GM12878 (cell line): ENCODE measurements at regions not wholly inside any gene's neighbourhood (a gene's known extent, or its start where the extent isn't known, plus 50 kb on each side); places are given as distances from the start of the nearest gene placed in this dataset.

ENCODE experiments used
- ATAC-seq: fragments of 200-7000 bp; cut with Tn5 transposase; 3 replicates; pipeline ENCODE4 v1.9.1; 2020; ENCODE audit warnings: mild to moderate bottlenecking, moderate library complexity
- BruUV-seq: library from RNA; stranded (reverse); fragments of 400-500 nt; replicated peaks from 2 replicates; lab custom pipeline; 2021; lab: Mats Ljungman, UMichigan
- CTCF ChIA-PET: fragments of 300-600 bp; sonication (Branson Sonifier 250); formaldehyde crosslinking; extraction: SDS; loops from one replicate; lab custom pipeline; 2021; ENCODE audit warnings: inconsistent platforms; lab: Yijun Ruan, JAX
- POLR2A ChIA-PET: fragments of 350-600 bp; formaldehyde crosslinking; extraction: SDS; loops from one replicate; lab custom pipeline; 2021; ENCODE audit warnings: inconsistent platforms; lab: Charles Lee
- RAD21 ChIA-PET: fragments of 300-600 bp; sonication (Branson Sonifier 250); formaldehyde crosslinking; loops from one replicate; lab custom pipeline; 2023; ENCODE audit warnings: antibody characterized with exemption; ENCODE audit not compliant: unreplicated experiment; lab: Charles Lee
- SMC1A ChIA-PET: fragments of 300-600 bp; sonication (Branson Sonifier 250); formaldehyde crosslinking; loops from one replicate; lab custom pipeline; 2023; ENCODE audit not compliant: unreplicated experiment, uncharacterized antibody; lab: Charles Lee
- DNase-seq: peaks from one replicate; pipeline ENCODE4 v3.0.0-alpha.2; 2011; ENCODE audit warnings: low read depth, low spot score
- FAIRE-seq: peaks from 3 replicates; lab custom pipeline; 2011; peaks lifted over from hg19 to GRCh38; lab: Jason Lieb, UNC
- H2AFZ ChIP-seq: 2 replicates; pipeline ENCODE4 v1.6.0; 2011; ENCODE audit warnings: low read depth, low read length, control low read depth; ENCODE audit not compliant: control insufficient read depth
- H3K27ac ChIP-seq: 2 replicates; pipeline ENCODE4 v1.5.1; 2011; ENCODE audit warnings: control low read depth; ENCODE audit not compliant: control insufficient read depth, insufficient read depth
- H3K27me3 ChIP-seq, 2 experiments: replicated peaks in 1 of 2; 2 replicates each; pipeline versions ENCODE4 v1.6.0 to v1.6.1; 2011; ENCODE audit warnings: low read length in 1 of 2; ENCODE audit not compliant: control insufficient read depth in 2 of 2, insufficient read depth in 2 of 2
- H3K36me3 ChIP-seq, 2 experiments: 2 replicates each; pipeline ENCODE4 v1.5.1; 2011; ENCODE audit warnings: low read length in 1 of 2; ENCODE audit not compliant: control insufficient read depth in 2 of 2, insufficient read depth in 2 of 2
- H3K4me1 ChIP-seq: 2 replicates; pipeline ENCODE4 v1.6.1; 2011; ENCODE audit warnings: mild to moderate bottlenecking, low read length, moderate library complexity, mixed read lengths; ENCODE audit not compliant: control insufficient read depth, insufficient read depth
- H3K4me2 ChIP-seq: 2 replicates; pipeline ENCODE4 v1.6.0; 2011; ENCODE audit warnings: control low read depth; ENCODE audit not compliant: control insufficient read depth, insufficient read depth
- H3K4me3 ChIP-seq: fragments of 200-600 bp; sonication (generic); 2 replicates; pipeline ENCODE4 v1.5.1; 2016
- H3K79me2 ChIP-seq: 2 replicates; pipeline ENCODE4 v1.6.0; 2011; ENCODE audit warnings: low read length; ENCODE audit not compliant: control insufficient read depth, insufficient read depth
- H3K9ac ChIP-seq: 2 replicates; pipeline ENCODE4 v1.8.0; 2011; ENCODE audit warnings: low read length, control low read depth, mixed read lengths; ENCODE audit not compliant: control insufficient read depth, insufficient read depth
- H3K9me3 ChIP-seq: replicated peaks from 3 replicates; pipeline ENCODE4 v1.5.1; 2011; ENCODE audit warnings: mild to moderate bottlenecking, low read length; ENCODE audit not compliant: control insufficient read depth, insufficient read depth
- H4K20me1 ChIP-seq: 2 replicates; pipeline ENCODE4 v1.6.0; 2011; ENCODE audit not compliant: control insufficient read depth, insufficient read depth
- BMI1 ChIP-seq: fragments of 450-650 bp; IDR thresholded peaks from 2 replicates; pipeline ENCODE4 v1.6.1; 2016; ENCODE audit warnings: mild to moderate bottlenecking, moderate library complexity, borderline replicate concordance
- CHD2 ChIP-seq: IDR thresholded peaks from 2 replicates; pipeline ENCODE4 v1.6.1; 2011; ENCODE audit warnings: low read depth, low read length, improper control_type of control experiment, borderline replicate concordance
- ETV6 ChIP-seq, 2 experiments: fragments of 450-650 bp in 1 of 2; IDR thresholded peaks in 1 of 2; conservative IDR thresholded peaks in 1 of 2; 2 replicates each; pipeline ENCODE4 v1.6.1; 2014; ENCODE audit warnings: antibody characterized with exemption in 1 of 2, borderline replicate concordance in 1 of 2, low read depth in 1 of 2, mild to moderate bottlenecking in 1 of 2, moderate library complexity in 1 of 2
- HCFC1 ChIP-seq: fragments of 150-350 bp; IDR thresholded peaks from 2 replicates; pipeline ENCODE4 v1.6.1; 2014; ENCODE audit warnings: low read length
- KDM1A ChIP-seq: fragments of 200-600 bp; sonication (generic); IDR thresholded peaks from 2 replicates; pipeline ENCODE4 v1.6.1; 2016; ENCODE audit warnings: borderline replicate concordance
- MTA3 ChIP-seq: IDR thresholded peaks from 2 replicates; pipeline ENCODE4 v1.6.1; 2012; ENCODE audit warnings: low read length, inconsistent platforms, borderline replicate concordance
- MYC ChIP-seq: IDR thresholded peaks from 2 replicates; pipeline ENCODE4 v1.6.1; 2011; ENCODE audit warnings: mild to moderate bottlenecking, low read length, moderate library complexity, inconsistent platforms; ENCODE audit not compliant: insufficient read depth, insufficient replicate concordance, insufficient read length, severe bottlenecking
- NFIC ChIP-seq: IDR thresholded peaks from 2 replicates; pipeline ENCODE4 v1.6.1; 2012; ENCODE audit warnings: low read depth, mild to moderate bottlenecking, inconsistent platforms, low read length, moderate library complexity
- PML ChIP-seq: IDR thresholded peaks from 2 replicates; pipeline ENCODE4 v1.6.1; 2012; ENCODE audit warnings: low read length, inconsistent platforms
- SIX5 ChIP-seq: IDR thresholded peaks from 2 replicates; pipeline ENCODE4 v1.6.1; 2011; ENCODE audit warnings: mild to moderate bottlenecking, low read depth, low read length, moderate library complexity; ENCODE audit not compliant: severe bottlenecking
- SMC3 ChIP-seq: IDR thresholded peaks from 2 replicates; pipeline ENCODE4 v1.6.1; 2011; ENCODE audit warnings: low read length, improper control_type of control experiment, borderline replicate concordance
- SRF ChIP-seq, 2 experiments: IDR thresholded peaks; 2 replicates each; pipeline ENCODE4 v1.6.1; 2011; ENCODE audit warnings: low read depth in 2 of 2, low read length in 2 of 2, mild to moderate bottlenecking in 1 of 2, moderate library complexity in 1 of 2
- ZBED1 ChIP-seq: IDR thresholded peaks from 2 replicates; pipeline ENCODE4 v1.6.1; 2016; ENCODE audit warnings: borderline replicate concordance
- whole genome bisulfite sequencing: methylation state at CpG from one replicate; pipeline ENCODE4 v1.1.6; 2016; ENCODE audit warnings: low lambda C conversion rate; ENCODE audit not compliant: insufficient replicate concordance, insufficient coverage; ENCODE audit errors: missing lambda C conversion rate; 5-methylcytosine and 5-hydroxymethylcytosine counted together
- in situ Hi-C: fragments of 300-500 bp; cut with MboI; formaldehyde crosslinking; loops from 9 replicates; pipeline ENCODE4 v1.14.3; 2018; ENCODE audit warnings: mixed read lengths
- intact Hi-C: fragments of 100-400 bp; cut with micrococcal nuclease; formaldehyde crosslinking; loops from one replicate; pipeline ENCODE4 v1.14.2; 2022; ENCODE audit not compliant: unreplicated experiment
- TF ChIP-seq, protein P1 (sequence below): IDR thresholded peaks from 2 replicates; pipeline ENCODE4 v1.6.1; 2011; ENCODE audit warnings: borderline replicate concordance, low read depth, mild to moderate bottlenecking, moderate library complexity, mixed read lengths, low read length; ENCODE audit not compliant: insufficient read depth; ENCODE audit errors: extremely low read length
- TF ChIP-seq, protein P2 (sequence below): IDR thresholded peaks from 2 replicates; pipeline ENCODE4 v1.6.1; 2012; ENCODE audit warnings: low read depth, low read length, improper control_type of control experiment
- TF ChIP-seq, protein P3 (sequence below): fragments of 450-650 bp; IDR thresholded peaks from 2 replicates; pipeline ENCODE4 v1.6.1; 2017; ENCODE audit warnings: low read depth, mild to moderate bottlenecking, moderate library complexity

DNA sequence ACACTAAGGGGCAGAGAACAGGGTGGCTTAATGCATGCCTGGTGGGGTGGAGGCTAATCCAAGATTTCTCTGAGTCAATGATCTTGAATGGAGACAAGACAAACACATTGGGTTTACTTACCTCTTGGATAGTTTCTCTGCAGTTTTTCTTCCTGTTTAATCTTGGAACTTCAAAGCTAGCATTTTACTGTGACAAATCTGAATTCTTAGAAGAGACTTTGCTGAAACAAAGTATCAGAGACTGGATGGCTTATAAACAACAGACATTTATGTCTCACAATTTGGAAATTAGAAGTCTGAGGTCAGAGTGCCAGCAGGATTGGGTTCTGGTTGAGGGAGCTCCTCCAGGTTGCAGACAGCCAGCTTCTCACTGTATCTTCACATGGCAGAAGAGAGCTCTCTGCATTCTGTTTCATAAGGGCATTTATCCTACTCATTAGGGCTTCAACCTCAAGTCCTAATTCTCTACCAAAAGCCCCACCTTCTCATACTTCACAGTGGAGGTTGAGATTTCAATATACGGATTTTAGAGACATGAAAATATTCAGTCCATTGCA, 921.8 kb downstream of the VRK1 start:
- CTCF ChIA-PET: no interaction called here
- POLR2A ChIA-PET: no interaction called here
- no TSS peak for BruUV-seq

DNA sequence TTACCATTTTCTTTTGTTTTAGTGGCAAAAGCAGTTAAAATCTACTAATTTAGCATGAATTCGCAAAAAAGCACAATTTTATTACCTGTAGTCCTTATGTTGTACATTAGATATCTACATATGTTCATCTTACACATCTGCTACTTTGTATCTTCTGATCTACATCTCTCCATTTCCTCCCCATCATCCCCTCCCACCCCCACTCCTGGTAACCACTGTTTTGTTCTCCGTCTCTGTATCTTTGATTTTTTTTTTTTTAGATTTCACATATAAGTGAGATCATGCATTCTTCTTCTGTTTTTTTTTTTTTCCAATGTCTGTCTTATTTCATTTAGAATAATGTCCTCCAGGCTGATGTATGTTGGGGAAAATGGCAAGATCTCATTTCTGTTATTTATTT, 922.7 kb downstream of the VRK1 start:
- H3K79me2 ChIP-seq: no peaks in the 10 kb centered on the region
- no peak for FAIRE-seq
- H3K9me3 ChIP-seq: no peaks in the 10 kb centered on the region; the same call in 2 of the 3 replicates
- no peak overlapping the region for H3K9ac ChIP-seq
- POLR2A ChIA-PET: no interaction called here
- no peaks in the 10 kb centered on the region for H4K20me1 ChIP-seq
- no peak overlapping the region for H3K4me2 ChIP-seq
- no peak for ATAC-seq
- intact Hi-C loops: loop anchor here (10.0 kb wide), 2 partner anchors 265 to 1545 kb away; no protein-coding TSS in a partner anchor
- H3K27me3 ChIP-seq: no peaks in the 10 kb centered on the region
- no peak overlapping the region for H3K4me3 ChIP-seq
- H3K4me1 ChIP-seq: no peaks in the 10 kb centered on the region
- no TSS peak for BruUV-seq
- H2AFZ ChIP-seq: no peak overlapping the region
- H3K27ac ChIP-seq: no peak overlapping the region
- RAD21 ChIA-PET: no interaction called here
- WGBS: 20% methylated on average over 2 of the region's 2 CpGs
- no peaks in the 10 kb centered on the region for H3K36me3 ChIP-seq
- no peak for DNase-seq
- SMC1A ChIA-PET: interaction anchor here (0.7 to 1.5 kb wide), 3 partner anchors 11 to 629 kb away, joined by 3 to 4 read pairs (median 4); no protein-coding TSS in a partner anchor
- CTCF ChIA-PET: no interaction called here
- in situ Hi-C loops: no loop called here
- no peak for TF ChIP-seq SIX5
- no peak for TF ChIP-seq SRF (IDR thresholded peaks at IDR 0.05; ENCODE audit: low read depth in 2 of 2, low read length in 2 of 2)
- TF ChIP-seq KDM1A: no peak
- TF ChIP-seq SMC3: no peak
- TF ChIP-seq, protein P1, sequence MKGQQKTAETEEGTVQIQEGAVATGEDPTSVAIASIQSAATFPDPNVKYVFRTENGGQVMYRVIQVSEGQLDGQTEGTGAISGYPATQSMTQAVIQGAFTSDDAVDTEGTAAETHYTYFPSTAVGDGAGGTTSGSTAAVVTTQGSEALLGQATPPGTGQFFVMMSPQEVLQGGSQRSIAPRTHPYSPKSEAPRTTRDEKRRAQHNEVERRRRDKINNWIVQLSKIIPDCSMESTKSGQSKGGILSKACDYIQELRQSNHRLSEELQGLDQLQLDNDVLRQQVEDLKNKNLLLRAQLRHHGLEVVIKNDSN: no peak
- no peak for TF ChIP-seq NFIC
- TF ChIP-seq PML: no peak
- TF ChIP-seq, protein P2, sequence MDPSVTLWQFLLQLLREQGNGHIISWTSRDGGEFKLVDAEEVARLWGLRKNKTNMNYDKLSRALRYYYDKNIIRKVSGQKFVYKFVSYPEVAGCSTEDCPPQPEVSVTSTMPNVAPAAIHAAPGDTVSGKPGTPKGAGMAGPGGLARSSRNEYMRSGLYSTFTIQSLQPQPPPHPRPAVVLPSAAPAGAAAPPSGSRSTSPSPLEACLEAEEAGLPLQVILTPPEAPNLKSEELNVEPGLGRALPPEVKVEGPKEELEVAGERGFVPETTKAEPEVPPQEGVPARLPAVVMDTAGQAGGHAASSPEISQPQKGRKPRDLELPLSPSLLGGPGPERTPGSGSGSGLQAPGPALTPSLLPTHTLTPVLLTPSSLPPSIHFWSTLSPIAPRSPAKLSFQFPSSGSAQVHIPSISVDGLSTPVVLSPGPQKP: no peak
- no peak for TF ChIP-seq MTA3
- TF ChIP-seq BMI1: no peak

More for the DNA sequence above, 921.8 kb downstream of the VRK1 start:
- FAIRE-seq (no peak), ATAC-seq (no peak), DNase-seq (no peak)
- in situ Hi-C loops (no loop called here), intact Hi-C loops (loop anchor here (10.0 kb wide), 1 partner anchor 1546 kb away; no protein-coding TSS in a partner anchor)
- no peaks in the 10 kb centered on the region; the same call in 2 of the 3 replicates for H3K9me3 ChIP-seq
- SMC1A ChIA-PET: interaction anchor here (1.0 to 1.5 kb wide), 3 partner anchors 10 to 423 kb away, joined by 3 to 4 read pairs (median 3); no protein-coding TSS in a partner anchor
- H3K4me1 ChIP-seq: no peaks in the 10 kb centered on the region
- WGBS: 39% methylated on average over 1 of the region's 1 CpG
- TF ChIP-seq ETV6 (conservative IDR thresholded peaks at IDR 0.05 in 1 of 2, IDR thresholded peaks at IDR 0.05 in 1 of 2; ENCODE audit: borderline replicate concordance in 1 of 2, low read depth in 1 of 2) (no peak), MYC (no peak), HCFC1 (no peak), CHD2 (no peak), ZBED1 (no peak)
- TF ChIP-seq, protein P3, sequence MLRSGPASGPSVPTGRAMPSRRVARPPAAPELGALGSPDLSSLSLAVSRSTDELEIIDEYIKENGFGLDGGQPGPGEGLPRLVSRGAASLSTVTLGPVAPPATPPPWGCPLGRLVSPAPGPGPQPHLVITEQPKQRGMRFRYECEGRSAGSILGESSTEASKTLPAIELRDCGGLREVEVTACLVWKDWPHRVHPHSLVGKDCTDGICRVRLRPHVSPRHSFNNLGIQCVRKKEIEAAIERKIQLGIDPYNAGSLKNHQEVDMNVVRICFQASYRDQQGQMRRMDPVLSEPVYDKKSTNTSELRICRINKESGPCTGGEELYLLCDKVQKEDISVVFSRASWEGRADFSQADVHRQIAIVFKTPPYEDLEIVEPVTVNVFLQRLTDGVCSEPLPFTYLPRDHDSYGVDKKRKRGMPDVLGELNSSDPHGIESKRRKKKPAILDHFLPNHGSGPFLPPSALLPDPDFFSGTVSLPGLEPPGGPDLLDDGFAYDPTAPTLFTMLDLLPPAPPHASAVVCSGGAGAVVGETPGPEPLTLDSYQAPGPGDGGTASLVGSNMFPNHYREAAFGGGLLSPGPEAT: no peak
- H3K36me3 ChIP-seq: no peaks in the 10 kb centered on the region
- H2AFZ ChIP-seq: no peak overlapping the region
- H3K79me2 ChIP-seq: no peaks in the 10 kb centered on the region
- RAD21 ChIA-PET: no interaction called here
- no peak overlapping the region for H3K9ac ChIP-seq
- H3K27ac ChIP-seq: no peak overlapping the region
- H4K20me1 ChIP-seq: no peaks in the 10 kb centered on the region
- no peak overlapping the region for H3K4me3 ChIP-seq
- H3K27me3 ChIP-seq: no peaks in the 10 kb centered on the region
- no peak overlapping the region for H3K4me2 ChIP-seq
